ENCODE measurements at regions not wholly inside any gene's neighbourhood (a gene's known extent, or its start where the extent isn't known, plus 50 kb on each side); places are given as distances from the start of the nearest gene placed in this dataset.
"Not testable (repeated sequence)": the region's sequence is repeated elsewhere in the genome, so short reads cannot be mapped to it uniquely, and the experiment has no call there.

DNA sequence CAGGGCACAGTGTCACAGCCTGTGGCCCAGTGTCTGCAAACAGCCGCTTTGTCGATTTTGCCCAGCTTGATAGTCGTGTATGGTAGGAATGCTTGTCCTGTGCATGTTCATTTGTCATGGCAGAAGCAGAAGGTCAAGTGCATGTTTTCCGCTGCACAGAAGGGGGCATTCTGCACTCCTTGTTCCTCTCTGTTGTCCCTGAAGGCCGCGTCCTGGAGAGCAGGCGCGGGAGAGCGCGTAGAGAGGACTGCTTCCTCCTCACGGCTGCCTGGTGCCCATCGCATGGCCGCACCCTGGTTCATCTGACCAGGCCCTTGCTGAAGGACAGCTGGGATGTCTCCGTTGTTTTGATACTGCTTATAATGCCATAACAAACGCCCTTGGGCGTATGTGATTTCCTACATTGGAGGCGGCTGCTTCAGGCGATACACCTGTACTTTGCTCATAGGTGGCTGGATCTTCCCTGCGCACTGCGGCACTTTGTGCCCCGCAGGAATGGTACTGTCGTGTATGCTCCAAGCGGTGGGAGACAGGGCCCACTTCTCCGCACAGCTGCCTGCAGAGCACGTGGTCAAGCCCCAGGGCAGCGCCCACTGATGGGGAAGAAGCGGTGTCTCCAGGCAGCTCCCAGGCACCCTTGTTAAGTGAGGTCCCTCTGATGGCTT is 63.5 kb upstream of the LRPAP1 start:
- TF ChIP-seq, protein P1, sequence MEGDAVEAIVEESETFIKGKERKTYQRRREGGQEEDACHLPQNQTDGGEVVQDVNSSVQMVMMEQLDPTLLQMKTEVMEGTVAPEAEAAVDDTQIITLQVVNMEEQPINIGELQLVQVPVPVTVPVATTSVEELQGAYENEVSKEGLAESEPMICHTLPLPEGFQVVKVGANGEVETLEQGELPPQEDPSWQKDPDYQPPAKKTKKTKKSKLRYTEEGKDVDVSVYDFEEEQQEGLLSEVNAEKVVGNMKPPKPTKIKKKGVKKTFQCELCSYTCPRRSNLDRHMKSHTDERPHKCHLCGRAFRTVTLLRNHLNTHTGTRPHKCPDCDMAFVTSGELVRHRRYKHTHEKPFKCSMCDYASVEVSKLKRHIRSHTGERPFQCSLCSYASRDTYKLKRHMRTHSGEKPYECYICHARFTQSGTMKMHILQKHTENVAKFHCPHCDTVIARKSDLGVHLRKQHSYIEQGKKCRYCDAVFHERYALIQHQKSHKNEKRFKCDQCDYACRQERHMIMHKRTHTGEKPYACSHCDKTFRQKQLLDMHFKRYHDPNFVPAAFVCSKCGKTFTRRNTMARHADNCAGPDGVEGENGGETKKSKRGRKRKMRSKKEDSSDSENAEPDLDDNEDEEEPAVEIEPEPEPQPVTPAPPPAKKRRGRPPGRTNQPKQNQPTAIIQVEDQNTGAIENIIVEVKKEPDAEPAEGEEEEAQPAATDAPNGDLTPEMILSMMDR (IDR thresholded peaks at IDR 0.05), result not testable (repeated sequence)
- not testable (repeated sequence) for TF ChIP-seq POLR2AphosphoS5 (IDR thresholded peaks at IDR 0.05; ENCODE audit: insufficient read depth in 1 of 2, low read depth in 1 of 2)
